ENCODE measurements at regions not wholly inside any gene's neighbourhood (a gene's known extent, or its start where the extent isn't known, plus 50 kb on each side); places are given as distances from the start of the nearest gene placed in this dataset.

DNA sequence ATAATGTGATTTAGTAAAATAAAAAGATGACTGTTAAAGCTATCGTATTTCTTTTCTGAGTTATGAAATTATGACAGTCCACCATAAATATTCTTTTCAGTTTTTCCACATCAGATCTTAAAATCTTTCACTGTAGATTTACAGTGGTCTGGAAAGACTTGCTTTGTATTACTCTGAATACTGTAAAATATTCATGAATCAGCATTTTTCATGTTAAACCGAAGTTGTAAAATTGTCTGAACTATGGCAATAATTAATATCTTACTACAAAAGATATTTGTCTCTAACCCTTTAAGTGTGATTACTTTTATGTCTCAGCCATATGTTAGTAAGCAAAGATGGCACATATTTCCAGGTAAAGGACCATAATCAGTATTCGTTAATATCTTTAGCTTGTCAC is 1397.2 kb upstream of the PCDH9 start:
- no peak for DNase-seq (ENCODE audit: low read depth, low spot score)
- ChIA-PET CTCF (no interaction called here), POLR2A (no interaction called here)
- H3K36me3 ChIP-seq (ENCODE audit: control insufficient read depth, insufficient read depth, low read length) = no peaks in the 10 kb centered on the region
- no peak for ATAC-seq
- TF ChIP-seq SIN3A (IDR thresholded peaks at IDR 0.05; ENCODE audit: borderline replicate concordance, insufficient read depth, low read depth, low read length) = no peak
- TF ChIP-seq, protein P1, sequence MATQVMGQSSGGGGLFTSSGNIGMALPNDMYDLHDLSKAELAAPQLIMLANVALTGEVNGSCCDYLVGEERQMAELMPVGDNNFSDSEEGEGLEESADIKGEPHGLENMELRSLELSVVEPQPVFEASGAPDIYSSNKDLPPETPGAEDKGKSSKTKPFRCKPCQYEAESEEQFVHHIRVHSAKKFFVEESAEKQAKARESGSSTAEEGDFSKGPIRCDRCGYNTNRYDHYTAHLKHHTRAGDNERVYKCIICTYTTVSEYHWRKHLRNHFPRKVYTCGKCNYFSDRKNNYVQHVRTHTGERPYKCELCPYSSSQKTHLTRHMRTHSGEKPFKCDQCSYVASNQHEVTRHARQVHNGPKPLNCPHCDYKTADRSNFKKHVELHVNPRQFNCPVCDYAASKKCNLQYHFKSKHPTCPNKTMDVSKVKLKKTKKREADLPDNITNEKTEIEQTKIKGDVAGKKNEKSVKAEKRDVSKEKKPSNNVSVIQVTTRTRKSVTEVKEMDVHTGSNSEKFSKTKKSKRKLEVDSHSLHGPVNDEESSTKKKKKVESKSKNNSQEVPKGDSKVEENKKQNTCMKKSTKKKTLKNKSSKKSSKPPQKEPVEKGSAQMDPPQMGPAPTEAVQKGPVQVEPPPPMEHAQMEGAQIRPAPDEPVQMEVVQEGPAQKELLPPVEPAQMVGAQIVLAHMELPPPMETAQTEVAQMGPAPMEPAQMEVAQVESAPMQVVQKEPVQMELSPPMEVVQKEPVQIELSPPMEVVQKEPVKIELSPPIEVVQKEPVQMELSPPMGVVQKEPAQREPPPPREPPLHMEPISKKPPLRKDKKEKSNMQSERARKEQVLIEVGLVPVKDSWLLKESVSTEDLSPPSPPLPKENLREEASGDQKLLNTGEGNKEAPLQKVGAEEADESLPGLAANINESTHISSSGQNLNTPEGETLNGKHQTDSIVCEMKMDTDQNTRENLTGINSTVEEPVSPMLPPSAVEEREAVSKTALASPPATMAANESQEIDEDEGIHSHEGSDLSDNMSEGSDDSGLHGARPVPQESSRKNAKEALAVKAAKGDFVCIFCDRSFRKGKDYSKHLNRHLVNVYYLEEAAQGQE (IDR thresholded peaks at IDR 0.05; ENCODE audit: insufficient read depth in 1 of 2, low read depth in 2 of 2, low read length in 1 of 2) = no peak
- H3K9me3 ChIP-seq (ENCODE audit: control insufficient read depth, insufficient read depth, low read depth, low read length) = no peaks in the 10 kb centered on the region
- no peaks in the 10 kb centered on the region for H3K4me1 ChIP-seq (ENCODE audit: control insufficient read depth, insufficient read depth, low read length)
- H3K27ac ChIP-seq (ENCODE audit: low read length) = no peak overlapping the region
- H3K4me3 ChIP-seq (ENCODE audit: low read depth in 2 of 2, low read length in 2 of 2) = no peak overlapping the region
- H3K27me3 ChIP-seq (ENCODE audit: control insufficient read depth, insufficient read depth, low read length) = no peaks in the 10 kb centered on the region
- BruUV-seq (replicated peaks) = no TSS peak
- in situ Hi-C loops (cut with HindIII; ENCODE audit: low pct_unique_long_range_greater_than_20kb, low sequenced_read_pairs) (no loop called here), intact Hi-C loops (cut with micrococcal nuclease; ENCODE audit: unreplicated experiment) (no loop called here)

DNA sequence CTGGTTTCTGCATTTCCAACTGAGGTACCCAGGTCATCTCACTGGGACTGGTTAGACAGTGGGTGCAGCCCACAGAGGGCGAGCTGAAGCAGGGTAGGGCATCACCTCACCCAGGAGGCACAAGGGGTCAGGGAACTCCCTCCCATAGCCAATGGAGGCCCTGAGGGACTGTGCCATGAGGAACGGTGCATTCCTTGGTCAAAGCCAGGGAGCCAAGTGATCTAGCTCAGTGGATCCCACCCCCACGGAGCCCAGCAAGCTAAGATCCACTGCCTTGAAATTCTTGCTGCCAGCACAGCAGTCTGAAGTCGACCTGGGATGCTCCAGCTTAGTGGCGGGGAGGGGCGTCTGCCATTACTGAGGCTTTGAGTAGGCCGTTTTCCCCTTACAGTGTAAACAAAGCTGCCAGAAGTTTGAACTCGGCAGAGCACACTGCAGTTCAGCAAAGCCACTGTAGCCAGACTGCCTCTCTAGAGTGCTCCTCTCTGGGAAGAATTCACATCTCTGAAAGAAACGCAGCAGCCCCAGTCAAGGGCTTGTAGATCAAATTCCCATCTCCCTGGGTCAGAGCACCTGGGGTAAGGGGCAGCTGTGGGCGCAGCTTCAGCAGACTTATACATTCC is 1386.6 kb upstream of the PCDH9 start:
- no peak for DNase-seq (ENCODE audit: low read depth, low spot score)
- Histone ChIP-seq H3K27ac (ENCODE audit: low read length) (no peak overlapping the region), H3K9me3 (ENCODE audit: control insufficient read depth, insufficient read depth, low read depth, low read length) (no peaks in the 10 kb centered on the region), H3K4me3 (ENCODE audit: low read depth in 2 of 2, low read length in 2 of 2) (no peak overlapping the region), H3K27me3 (ENCODE audit: control insufficient read depth, insufficient read depth, low read length) (no peaks in the 10 kb centered on the region), H3K4me1 (ENCODE audit: control insufficient read depth, insufficient read depth, low read length) (no peaks in the 10 kb centered on the region), H3K36me3 (ENCODE audit: control insufficient read depth, insufficient read depth, low read length) (no peaks in the 10 kb centered on the region)
- POLR2A ChIA-PET = no interaction called here
- intact Hi-C loops (cut with micrococcal nuclease; ENCODE audit: unreplicated experiment) = no loop called here
- in situ Hi-C loops (cut with HindIII; ENCODE audit: low pct_unique_long_range_greater_than_20kb, low sequenced_read_pairs) = no loop called here
- CTCF ChIA-PET = no interaction called here
- ATAC-seq = no peak
- no TSS peak for BruUV-seq (replicated peaks)
- TF ChIP-seq, protein P2, sequence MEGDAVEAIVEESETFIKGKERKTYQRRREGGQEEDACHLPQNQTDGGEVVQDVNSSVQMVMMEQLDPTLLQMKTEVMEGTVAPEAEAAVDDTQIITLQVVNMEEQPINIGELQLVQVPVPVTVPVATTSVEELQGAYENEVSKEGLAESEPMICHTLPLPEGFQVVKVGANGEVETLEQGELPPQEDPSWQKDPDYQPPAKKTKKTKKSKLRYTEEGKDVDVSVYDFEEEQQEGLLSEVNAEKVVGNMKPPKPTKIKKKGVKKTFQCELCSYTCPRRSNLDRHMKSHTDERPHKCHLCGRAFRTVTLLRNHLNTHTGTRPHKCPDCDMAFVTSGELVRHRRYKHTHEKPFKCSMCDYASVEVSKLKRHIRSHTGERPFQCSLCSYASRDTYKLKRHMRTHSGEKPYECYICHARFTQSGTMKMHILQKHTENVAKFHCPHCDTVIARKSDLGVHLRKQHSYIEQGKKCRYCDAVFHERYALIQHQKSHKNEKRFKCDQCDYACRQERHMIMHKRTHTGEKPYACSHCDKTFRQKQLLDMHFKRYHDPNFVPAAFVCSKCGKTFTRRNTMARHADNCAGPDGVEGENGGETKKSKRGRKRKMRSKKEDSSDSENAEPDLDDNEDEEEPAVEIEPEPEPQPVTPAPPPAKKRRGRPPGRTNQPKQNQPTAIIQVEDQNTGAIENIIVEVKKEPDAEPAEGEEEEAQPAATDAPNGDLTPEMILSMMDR (IDR thresholded peaks at IDR 0.05) = no peak
- TF ChIP-seq, protein P1 (IDR thresholded peaks at IDR 0.05; ENCODE audit: insufficient read depth in 1 of 2, low read depth in 2 of 2, low read length in 1 of 2) = no peak
- no peak for TF ChIP-seq TCF7L2 (IDR thresholded peaks at IDR 0.05; ENCODE audit: low read depth, low read length)
- TF ChIP-seq POLR2AphosphoS5 (IDR thresholded peaks at IDR 0.05; ENCODE audit: low read depth, low read length) = no peak
- no peak for TF ChIP-seq SIN3A (IDR thresholded peaks at IDR 0.05; ENCODE audit: borderline replicate concordance, insufficient read depth, low read depth, low read length)
